Panc1 (cell line): ENCODE measurements at regions not wholly inside any gene's neighbourhood (a gene's known extent, or its start where the extent isn't known, plus 50 kb on each side); places are given as distances from the start of the nearest gene placed in this dataset.

ENCODE experiments used
- ATAC-seq: fragments of 200-7000 bp; cut with Tn5 transposase; 2 replicates; pipeline ENCODE4 v1.9.1; 2020; ENCODE audit warnings: mild to moderate bottlenecking, moderate library complexity
- BruUV-seq: library from RNA; stranded (reverse); fragments of 400-500 nt; replicated peaks from 2 replicates; lab custom pipeline; 2021; lab: Mats Ljungman, UMichigan
- CTCF ChIA-PET: fragments of 300-600 bp; sonication (Branson Sonifier 250); formaldehyde crosslinking; loops from one replicate; lab custom pipeline; 2022; ENCODE audit warnings: antibody characterized with exemption; lab: Charles Lee
- POLR2A ChIA-PET: fragments of 300-600 bp; sonication (Branson Sonifier 250); formaldehyde crosslinking; loops from one replicate; lab custom pipeline; 2022; ENCODE audit warnings: antibody characterized with exemption; lab: Charles Lee
- DNase-seq: peaks from one replicate; pipeline ENCODE4 v3.0.0-alpha.2; 2010; ENCODE audit warnings: low read depth, low spot score
- H3K27ac ChIP-seq: 2 replicates; pipeline ENCODE4 v1.5.1; 2011; ENCODE audit warnings: mild to moderate bottlenecking, low read length, inconsistent platforms
- H3K27me3 ChIP-seq: fragments of 200-500 bp; sonication (Bioruptor generic); 2 replicates; pipeline ENCODE4 v1.6.0; 2014; ENCODE audit warnings: low read length, inconsistent platforms; ENCODE audit not compliant: control insufficient read depth, insufficient read depth
- H3K36me3 ChIP-seq: fragments of 200-500 bp; sonication (Bioruptor generic); 2 replicates; pipeline ENCODE4 v1.5.1; 2014; ENCODE audit warnings: inconsistent platforms, mild to moderate bottlenecking, low read length, moderate library complexity; ENCODE audit not compliant: control insufficient read depth, insufficient read depth
- H3K4me1 ChIP-seq: 2 replicates; pipeline ENCODE4 v1.5.1; 2011; ENCODE audit warnings: inconsistent platforms, mild to moderate bottlenecking, low read length, moderate library complexity; ENCODE audit not compliant: control insufficient read depth, insufficient read depth
- H3K4me3 ChIP-seq, 2 experiments: 2 replicates each; pipeline ENCODE4 v1.5.1; 2011 to 2012; ENCODE audit warnings: low read depth in 2 of 2, low read length in 2 of 2, mild to moderate bottlenecking in 2 of 2, inconsistent platforms in 1 of 2, moderate library complexity in 1 of 2
- H3K9me3 ChIP-seq: fragments of 200-500 bp; sonication (Bioruptor generic); 2 replicates; pipeline ENCODE4 v1.5.1; 2014; ENCODE audit warnings: low read depth, mild to moderate bottlenecking, inconsistent platforms, low read length, moderate library complexity; ENCODE audit not compliant: control insufficient read depth, insufficient read depth
- POLR2AphosphoS5 ChIP-seq: IDR thresholded peaks from 2 replicates; pipeline ENCODE4 v1.6.1; 2012; ENCODE audit warnings: mild to moderate bottlenecking, low read depth, low read length, moderate library complexity
- SIN3A ChIP-seq: IDR thresholded peaks from 2 replicates; pipeline ENCODE4 v1.6.1; 2012; ENCODE audit warnings: low read depth, mild to moderate bottlenecking, low read length, moderate library complexity, borderline replicate concordance; ENCODE audit not compliant: insufficient read depth
- TCF7L2 ChIP-seq: IDR thresholded peaks from 2 replicates; pipeline ENCODE4 v1.6.1; 2011; ENCODE audit warnings: mild to moderate bottlenecking, low read depth, low read length, inconsistent platforms
- in situ Hi-C: cut with HindIII; loops from 2 replicates; pipeline ENCODE4 v1.10.0; 2016; ENCODE audit warnings: low sequenced_read_pairs, low pct_unique_long_range_greater_than_20kb
- intact Hi-C: fragments of 100-400 bp; cut with micrococcal nuclease; formaldehyde crosslinking; loops from one replicate; pipeline ENCODE4 v1.10.0; 2022; ENCODE audit not compliant: unreplicated experiment
- TF ChIP-seq, protein P1 (sequence below): fragments of 450-650 bp; IDR thresholded peaks from 2 replicates; pipeline ENCODE4 v1.5.1; 2017; ENCODE audit warnings: mild to moderate bottlenecking
- TF ChIP-seq, protein P2 (sequence below), 2 experiments: IDR thresholded peaks; 2 replicates each; pipeline ENCODE4 v1.6.1; 2011 to 2012; ENCODE audit warnings: low read depth in 2 of 2, control low read depth in 1 of 2, low read length in 1 of 2, mild to moderate bottlenecking in 1 of 2, moderate library complexity in 1 of 2; ENCODE audit not compliant: insufficient read depth in 1 of 2

DNA sequence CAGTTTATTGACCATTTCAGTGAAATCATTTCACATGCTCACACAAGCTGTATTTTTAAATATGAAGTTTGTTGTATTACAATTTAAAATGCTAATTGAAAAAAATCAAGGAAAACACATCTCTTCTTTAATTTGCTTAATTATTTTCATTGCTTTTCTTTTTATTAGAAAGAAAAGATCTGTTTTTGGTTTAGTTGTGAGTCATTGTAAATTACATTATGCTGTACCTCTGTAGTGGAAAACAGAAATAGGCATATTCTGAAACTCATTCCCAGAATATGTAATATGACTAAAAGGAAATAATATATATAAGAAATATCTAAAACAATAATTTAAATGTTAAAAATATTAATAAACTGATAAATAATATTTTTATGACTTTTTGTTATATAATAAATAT lies 161.9 kb downstream of the HGF start:
- Histone ChIP-seq H3K27ac (no peak overlapping the region), H3K4me3 (no peak overlapping the region), H3K36me3 (no peaks in the 10 kb centered on the region), H3K27me3 (no peaks in the 10 kb centered on the region), H3K9me3 (no peaks in the 10 kb centered on the region), H3K4me1 (no peaks in the 10 kb centered on the region)
- in situ Hi-C loops (no loop called here), intact Hi-C loops (no loop called here)
- POLR2A ChIA-PET, result no interaction called here
- TF ChIP-seq, protein P1, sequence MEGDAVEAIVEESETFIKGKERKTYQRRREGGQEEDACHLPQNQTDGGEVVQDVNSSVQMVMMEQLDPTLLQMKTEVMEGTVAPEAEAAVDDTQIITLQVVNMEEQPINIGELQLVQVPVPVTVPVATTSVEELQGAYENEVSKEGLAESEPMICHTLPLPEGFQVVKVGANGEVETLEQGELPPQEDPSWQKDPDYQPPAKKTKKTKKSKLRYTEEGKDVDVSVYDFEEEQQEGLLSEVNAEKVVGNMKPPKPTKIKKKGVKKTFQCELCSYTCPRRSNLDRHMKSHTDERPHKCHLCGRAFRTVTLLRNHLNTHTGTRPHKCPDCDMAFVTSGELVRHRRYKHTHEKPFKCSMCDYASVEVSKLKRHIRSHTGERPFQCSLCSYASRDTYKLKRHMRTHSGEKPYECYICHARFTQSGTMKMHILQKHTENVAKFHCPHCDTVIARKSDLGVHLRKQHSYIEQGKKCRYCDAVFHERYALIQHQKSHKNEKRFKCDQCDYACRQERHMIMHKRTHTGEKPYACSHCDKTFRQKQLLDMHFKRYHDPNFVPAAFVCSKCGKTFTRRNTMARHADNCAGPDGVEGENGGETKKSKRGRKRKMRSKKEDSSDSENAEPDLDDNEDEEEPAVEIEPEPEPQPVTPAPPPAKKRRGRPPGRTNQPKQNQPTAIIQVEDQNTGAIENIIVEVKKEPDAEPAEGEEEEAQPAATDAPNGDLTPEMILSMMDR, result no peak
- TF ChIP-seq TCF7L2 (no peak), SIN3A (no peak), POLR2AphosphoS5 (no peak)
- TF ChIP-seq, protein P2, sequence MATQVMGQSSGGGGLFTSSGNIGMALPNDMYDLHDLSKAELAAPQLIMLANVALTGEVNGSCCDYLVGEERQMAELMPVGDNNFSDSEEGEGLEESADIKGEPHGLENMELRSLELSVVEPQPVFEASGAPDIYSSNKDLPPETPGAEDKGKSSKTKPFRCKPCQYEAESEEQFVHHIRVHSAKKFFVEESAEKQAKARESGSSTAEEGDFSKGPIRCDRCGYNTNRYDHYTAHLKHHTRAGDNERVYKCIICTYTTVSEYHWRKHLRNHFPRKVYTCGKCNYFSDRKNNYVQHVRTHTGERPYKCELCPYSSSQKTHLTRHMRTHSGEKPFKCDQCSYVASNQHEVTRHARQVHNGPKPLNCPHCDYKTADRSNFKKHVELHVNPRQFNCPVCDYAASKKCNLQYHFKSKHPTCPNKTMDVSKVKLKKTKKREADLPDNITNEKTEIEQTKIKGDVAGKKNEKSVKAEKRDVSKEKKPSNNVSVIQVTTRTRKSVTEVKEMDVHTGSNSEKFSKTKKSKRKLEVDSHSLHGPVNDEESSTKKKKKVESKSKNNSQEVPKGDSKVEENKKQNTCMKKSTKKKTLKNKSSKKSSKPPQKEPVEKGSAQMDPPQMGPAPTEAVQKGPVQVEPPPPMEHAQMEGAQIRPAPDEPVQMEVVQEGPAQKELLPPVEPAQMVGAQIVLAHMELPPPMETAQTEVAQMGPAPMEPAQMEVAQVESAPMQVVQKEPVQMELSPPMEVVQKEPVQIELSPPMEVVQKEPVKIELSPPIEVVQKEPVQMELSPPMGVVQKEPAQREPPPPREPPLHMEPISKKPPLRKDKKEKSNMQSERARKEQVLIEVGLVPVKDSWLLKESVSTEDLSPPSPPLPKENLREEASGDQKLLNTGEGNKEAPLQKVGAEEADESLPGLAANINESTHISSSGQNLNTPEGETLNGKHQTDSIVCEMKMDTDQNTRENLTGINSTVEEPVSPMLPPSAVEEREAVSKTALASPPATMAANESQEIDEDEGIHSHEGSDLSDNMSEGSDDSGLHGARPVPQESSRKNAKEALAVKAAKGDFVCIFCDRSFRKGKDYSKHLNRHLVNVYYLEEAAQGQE (IDR thresholded peaks at IDR 0.05; ENCODE audit: insufficient read depth in 1 of 2, low read depth in 2 of 2, low read length in 1 of 2), result no peak
- ATAC-seq (no peak), DNase-seq (no peak)
- CTCF ChIA-PET, result no interaction called here
- no TSS peak for BruUV-seq

GRCh38 chr7:81606078-81606863 lies 163.6 kb downstream of the HGF start:
- ChIA-PET CTCF (no interaction called here), POLR2A (no interaction called here)
- H3K9me3 ChIP-seq, result no peaks in the 10 kb centered on the region
- no peaks in the 10 kb centered on the region for H3K36me3 ChIP-seq
- no peaks in the 10 kb centered on the region for H3K4me1 ChIP-seq
- TF ChIP-seq, protein P1, result no peak
- TF ChIP-seq, protein P2 (IDR thresholded peaks at IDR 0.05; ENCODE audit: insufficient read depth in 1 of 2, low read depth in 2 of 2, low read length in 1 of 2), result no peak
- TF ChIP-seq POLR2AphosphoS5 (no peak), TCF7L2 (no peak), SIN3A (no peak)
- in situ Hi-C loops (no loop called here), intact Hi-C loops (no loop called here)
- no TSS peak for BruUV-seq
- no peak overlapping the region for H3K4me3 ChIP-seq
- ATAC-seq (no peak), DNase-seq (no peak)
- no peak overlapping the region for H3K27ac ChIP-seq
- no peaks in the 10 kb centered on the region for H3K27me3 ChIP-seq
